SK-N-SH (cell line): ENCODE measurements at regions not wholly inside any gene's neighbourhood (a gene's known extent, or its start where the extent isn't known, plus 50 kb on each side); places are given as distances from the start of the nearest gene placed in this dataset.

Source experiments
- CHD2 ChIP-seq: fragments of 150-350 bp; IDR thresholded peaks from 2 replicates; pipeline ENCODE4 v1.6.1; 2018; ENCODE audit warnings: low read length; ENCODE audit not compliant: partially characterized antibody
- GABPA ChIP-seq: IDR thresholded peaks from 2 replicates; pipeline ENCODE4 v1.4.0; 2012; ENCODE audit warnings: low read depth, mild to moderate bottlenecking
- MAX ChIP-seq: IDR thresholded peaks from 2 replicates; pipeline ENCODE4 v1.4.0; 2012; ENCODE audit warnings: low read depth
- POLR2AphosphoS5 ChIP-seq: IDR thresholded peaks from 2 replicates; pipeline ENCODE4 v1.6.1; 2012; ENCODE audit warnings: low read depth, low read length
- RAD21 ChIP-seq: IDR thresholded peaks from 2 replicates; pipeline ENCODE4 v1.6.1; 2012; ENCODE audit warnings: mild to moderate bottlenecking, low read length
- RFX5 ChIP-seq: IDR thresholded peaks from 2 replicates; pipeline ENCODE4 v1.6.1; 2012; ENCODE audit warnings: mild to moderate bottlenecking, improper control_type of control experiment, low read length
- YY1 ChIP-seq: IDR thresholded peaks from 2 replicates; pipeline ENCODE4 v1.4.0; 2012; ENCODE audit warnings: low read depth, mild to moderate bottlenecking
- TF ChIP-seq, protein P1 (sequence below): fragments of 150-350 bp; IDR thresholded peaks from 2 replicates; pipeline ENCODE4 v1.6.1; 2017; ENCODE audit warnings: antibody characterized with exemption, low read length, low read depth, borderline replicate concordance
- TF ChIP-seq, protein P2 (sequence below): IDR thresholded peaks from 2 replicates; pipeline ENCODE4 v1.4.0; 2012; ENCODE audit warnings: low read depth, borderline replicate concordance
- TF ChIP-seq, protein P3 (sequence below): fragments of 200-600 bp; sonication (generic); IDR thresholded peaks from 2 replicates; pipeline ENCODE4 v1.6.1; 2017; ENCODE audit warnings: antibody characterized with exemption, mild to moderate bottlenecking, moderate library complexity
- TF ChIP-seq, protein P4 (sequence below): IDR thresholded peaks from 2 replicates; pipeline ENCODE4 v1.6.1; 2012; ENCODE audit warnings: mild to moderate bottlenecking, low read depth, low read length, moderate library complexity

DNA sequence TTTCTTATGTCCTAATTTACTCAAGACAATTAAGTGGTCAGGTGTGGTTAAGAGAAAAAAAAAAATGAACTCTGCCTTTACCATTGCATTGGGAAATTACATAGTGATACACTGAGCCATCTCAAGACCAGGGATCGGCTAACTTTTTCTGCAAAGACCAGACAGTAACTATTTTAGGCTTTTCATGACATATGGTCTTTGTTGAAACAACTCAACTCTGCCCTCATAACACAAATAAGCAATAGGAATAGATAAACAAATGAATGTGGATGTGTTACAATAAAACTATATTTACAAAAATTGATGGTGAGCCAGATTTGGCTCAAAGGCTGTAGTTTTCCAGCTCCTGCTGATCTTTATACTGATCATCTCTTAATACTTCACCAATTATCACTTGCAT is 632.6 kb upstream of the INTU start:
- TF ChIP-seq, protein P1, sequence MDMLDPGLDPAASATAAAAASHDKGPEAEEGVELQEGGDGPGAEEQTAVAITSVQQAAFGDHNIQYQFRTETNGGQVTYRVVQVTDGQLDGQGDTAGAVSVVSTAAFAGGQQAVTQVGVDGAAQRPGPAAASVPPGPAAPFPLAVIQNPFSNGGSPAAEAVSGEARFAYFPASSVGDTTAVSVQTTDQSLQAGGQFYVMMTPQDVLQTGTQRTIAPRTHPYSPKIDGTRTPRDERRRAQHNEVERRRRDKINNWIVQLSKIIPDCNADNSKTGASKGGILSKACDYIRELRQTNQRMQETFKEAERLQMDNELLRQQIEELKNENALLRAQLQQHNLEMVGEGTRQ = no peak
- TF ChIP-seq POLR2AphosphoS5 (no peak), MAX (no peak), CHD2 (no peak), GABPA (no peak), RFX5 (no peak), YY1 (no peak), RAD21 (no peak)
- TF ChIP-seq, protein P2, sequence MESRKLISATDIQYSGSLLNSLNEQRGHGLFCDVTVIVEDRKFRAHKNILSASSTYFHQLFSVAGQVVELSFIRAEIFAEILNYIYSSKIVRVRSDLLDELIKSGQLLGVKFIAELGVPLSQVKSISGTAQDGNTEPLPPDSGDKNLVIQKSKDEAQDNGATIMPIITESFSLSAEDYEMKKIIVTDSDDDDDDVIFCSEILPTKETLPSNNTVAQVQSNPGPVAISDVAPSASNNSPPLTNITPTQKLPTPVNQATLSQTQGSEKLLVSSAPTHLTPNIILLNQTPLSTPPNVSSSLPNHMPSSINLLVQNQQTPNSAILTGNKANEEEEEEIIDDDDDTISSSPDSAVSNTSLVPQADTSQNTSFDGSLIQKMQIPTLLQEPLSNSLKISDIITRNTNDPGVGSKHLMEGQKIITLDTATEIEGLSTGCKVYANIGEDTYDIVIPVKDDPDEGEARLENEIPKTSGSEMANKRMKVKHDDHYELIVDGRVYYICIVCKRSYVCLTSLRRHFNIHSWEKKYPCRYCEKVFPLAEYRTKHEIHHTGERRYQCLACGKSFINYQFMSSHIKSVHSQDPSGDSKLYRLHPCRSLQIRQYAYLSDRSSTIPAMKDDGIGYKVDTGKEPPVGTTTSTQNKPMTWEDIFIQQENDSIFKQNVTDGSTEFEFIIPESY = no peak
- TF ChIP-seq, protein P3, sequence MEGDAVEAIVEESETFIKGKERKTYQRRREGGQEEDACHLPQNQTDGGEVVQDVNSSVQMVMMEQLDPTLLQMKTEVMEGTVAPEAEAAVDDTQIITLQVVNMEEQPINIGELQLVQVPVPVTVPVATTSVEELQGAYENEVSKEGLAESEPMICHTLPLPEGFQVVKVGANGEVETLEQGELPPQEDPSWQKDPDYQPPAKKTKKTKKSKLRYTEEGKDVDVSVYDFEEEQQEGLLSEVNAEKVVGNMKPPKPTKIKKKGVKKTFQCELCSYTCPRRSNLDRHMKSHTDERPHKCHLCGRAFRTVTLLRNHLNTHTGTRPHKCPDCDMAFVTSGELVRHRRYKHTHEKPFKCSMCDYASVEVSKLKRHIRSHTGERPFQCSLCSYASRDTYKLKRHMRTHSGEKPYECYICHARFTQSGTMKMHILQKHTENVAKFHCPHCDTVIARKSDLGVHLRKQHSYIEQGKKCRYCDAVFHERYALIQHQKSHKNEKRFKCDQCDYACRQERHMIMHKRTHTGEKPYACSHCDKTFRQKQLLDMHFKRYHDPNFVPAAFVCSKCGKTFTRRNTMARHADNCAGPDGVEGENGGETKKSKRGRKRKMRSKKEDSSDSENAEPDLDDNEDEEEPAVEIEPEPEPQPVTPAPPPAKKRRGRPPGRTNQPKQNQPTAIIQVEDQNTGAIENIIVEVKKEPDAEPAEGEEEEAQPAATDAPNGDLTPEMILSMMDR = no peak
- TF ChIP-seq, protein P4, sequence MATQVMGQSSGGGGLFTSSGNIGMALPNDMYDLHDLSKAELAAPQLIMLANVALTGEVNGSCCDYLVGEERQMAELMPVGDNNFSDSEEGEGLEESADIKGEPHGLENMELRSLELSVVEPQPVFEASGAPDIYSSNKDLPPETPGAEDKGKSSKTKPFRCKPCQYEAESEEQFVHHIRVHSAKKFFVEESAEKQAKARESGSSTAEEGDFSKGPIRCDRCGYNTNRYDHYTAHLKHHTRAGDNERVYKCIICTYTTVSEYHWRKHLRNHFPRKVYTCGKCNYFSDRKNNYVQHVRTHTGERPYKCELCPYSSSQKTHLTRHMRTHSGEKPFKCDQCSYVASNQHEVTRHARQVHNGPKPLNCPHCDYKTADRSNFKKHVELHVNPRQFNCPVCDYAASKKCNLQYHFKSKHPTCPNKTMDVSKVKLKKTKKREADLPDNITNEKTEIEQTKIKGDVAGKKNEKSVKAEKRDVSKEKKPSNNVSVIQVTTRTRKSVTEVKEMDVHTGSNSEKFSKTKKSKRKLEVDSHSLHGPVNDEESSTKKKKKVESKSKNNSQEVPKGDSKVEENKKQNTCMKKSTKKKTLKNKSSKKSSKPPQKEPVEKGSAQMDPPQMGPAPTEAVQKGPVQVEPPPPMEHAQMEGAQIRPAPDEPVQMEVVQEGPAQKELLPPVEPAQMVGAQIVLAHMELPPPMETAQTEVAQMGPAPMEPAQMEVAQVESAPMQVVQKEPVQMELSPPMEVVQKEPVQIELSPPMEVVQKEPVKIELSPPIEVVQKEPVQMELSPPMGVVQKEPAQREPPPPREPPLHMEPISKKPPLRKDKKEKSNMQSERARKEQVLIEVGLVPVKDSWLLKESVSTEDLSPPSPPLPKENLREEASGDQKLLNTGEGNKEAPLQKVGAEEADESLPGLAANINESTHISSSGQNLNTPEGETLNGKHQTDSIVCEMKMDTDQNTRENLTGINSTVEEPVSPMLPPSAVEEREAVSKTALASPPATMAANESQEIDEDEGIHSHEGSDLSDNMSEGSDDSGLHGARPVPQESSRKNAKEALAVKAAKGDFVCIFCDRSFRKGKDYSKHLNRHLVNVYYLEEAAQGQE = no peak
